GM03348 (cell line): ENCODE measurements at regions not wholly inside any gene's neighbourhood (a gene's known extent, or its start where the extent isn't known, plus 50 kb on each side); places are given as distances from the start of the nearest gene placed in this dataset.

Experiments used
- DNase-seq: peaks from one replicate; pipeline ENCODE4 v3.0.0; 2012; ENCODE audit warnings: low spot score

GRCh38 chr20:7085467-7085866, 318.0 kb downstream of the BMP2 start:
- DNase-seq: no peak

GRCh38 chr20:7087803-7088202, 320.3 kb downstream of the BMP2 start:
- DNase-seq: no peak

DNA sequence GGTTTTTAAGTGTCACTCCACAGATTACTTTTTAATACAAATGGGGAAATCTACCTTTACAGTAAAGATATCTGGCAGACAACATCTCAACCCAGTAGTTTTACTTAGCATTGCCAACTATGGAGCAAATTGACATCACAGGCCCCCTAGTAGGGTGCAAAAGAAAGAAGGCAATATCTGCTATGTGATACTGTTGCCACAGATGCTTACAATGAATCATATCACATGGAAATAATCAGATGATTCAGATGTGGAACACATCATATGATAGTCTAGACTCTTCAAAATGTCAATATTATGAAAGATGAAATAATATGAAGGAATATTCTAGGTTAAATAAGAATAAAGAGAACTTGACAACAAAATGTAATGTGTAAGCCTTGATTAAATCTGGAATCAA, 322.5 kb downstream of the BMP2 start:
- DNase-seq: no peak

- no peak for DNase-seq
Measured at GRCh38 chr20:7090811-7091210, 323.3 kb downstream of the BMP2 start.

DNA sequence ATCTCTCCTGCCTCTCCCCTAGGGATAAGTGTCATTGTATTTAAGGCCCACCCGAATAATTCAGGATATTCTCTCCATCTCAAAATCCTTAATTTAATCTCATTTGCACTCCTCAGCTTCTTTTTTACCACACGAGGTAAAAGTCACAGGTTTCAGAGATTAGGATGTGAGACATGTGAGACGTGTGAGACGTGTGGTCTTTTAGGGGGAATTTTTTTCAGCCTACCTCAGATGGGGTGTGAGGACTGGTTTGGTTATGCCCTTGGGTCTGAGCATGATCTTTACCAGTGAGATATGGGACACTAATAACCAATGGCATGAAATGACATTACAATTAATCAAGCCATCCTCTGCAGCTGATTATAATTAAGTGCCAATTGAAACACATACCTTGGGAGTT, 324.2 kb downstream of the BMP2 start:
- DNase-seq: no peak

- DNase-seq: no peak
Measured at GRCh38 chr20:7094438-7094997, 327.0 kb downstream of the BMP2 start.

DNA sequence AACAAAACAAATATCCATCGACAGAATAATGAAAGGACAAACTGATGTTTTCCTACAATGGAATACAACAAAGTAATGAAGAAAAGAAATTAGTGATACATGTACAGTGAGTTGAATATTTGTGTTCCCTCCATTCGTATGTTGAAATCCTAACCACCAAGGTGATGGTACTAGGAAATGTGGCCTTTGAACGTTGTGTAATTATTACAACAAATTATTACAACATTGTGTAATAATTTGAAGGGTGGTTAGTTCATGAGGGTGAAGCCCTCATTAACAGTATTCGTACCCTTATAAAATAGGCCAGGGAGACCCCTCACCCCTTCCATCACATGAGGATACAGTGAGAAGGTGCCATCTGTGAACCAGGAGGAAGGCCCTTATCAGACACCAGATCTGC, 339.4 kb downstream of the BMP2 start:
- no peak for DNase-seq

DNA sequence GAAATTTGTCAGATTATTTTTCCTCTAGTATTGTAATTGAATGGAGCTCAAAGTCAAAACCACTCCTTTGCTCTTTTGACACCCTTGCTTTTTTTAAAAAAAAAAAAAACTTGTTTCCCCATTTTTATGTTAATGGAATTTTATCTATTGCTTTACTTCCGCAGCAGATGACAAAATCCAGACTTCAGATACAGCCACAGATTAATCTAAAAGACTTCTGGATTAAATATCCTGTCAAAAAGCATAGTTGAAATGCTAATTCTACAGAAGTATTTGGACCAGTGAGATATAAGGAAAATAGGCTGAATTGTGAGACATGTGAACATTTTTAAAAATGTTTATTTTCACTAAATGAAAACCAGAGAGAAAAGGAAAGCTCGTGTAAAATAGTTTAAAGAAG, 341.4 kb downstream of the BMP2 start:
- DNase-seq: no peak

- peak; percentile 5 for DNase-seq
Measured at GRCh38 chr20:7113577-7114466, 346.3 kb downstream of the BMP2 start.

DNA sequence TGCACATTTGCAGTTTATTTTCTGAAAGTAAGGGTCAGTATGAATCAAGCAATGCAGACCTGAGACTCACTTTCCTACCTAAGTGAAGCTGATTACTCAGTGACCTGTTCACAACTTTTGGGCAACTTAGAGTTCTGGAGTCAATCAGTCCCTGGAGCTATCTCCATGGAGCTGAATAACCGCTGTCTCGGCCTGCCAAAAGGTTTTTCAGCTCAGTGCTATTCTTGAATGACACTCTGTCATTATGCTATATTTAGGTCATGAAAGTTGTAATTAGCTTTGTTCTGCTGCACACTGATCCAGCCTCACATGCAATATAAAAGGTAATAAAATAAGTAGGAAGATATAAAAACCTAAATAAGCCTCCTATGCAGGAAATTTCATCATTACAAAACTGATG, 356.0 kb downstream of the BMP2 start:
- DNase-seq: no peak

DNA sequence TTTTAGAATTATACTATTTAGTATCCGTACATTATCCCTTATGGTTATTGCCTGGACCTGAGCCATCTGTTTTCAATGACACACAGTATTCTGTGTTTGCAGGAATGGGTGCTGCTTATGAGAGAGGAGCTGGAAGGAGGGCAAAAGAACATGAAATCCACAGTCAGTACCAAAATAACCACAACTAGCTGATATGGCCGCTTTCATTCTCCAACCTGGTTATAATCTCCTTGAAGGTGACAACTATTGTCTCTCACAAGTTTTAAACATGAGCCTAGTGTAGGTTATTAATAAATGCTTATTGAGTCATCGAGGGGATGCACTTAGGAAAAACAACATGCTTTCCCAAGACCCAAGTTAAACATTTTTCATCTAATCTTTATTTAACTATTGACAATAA, 356.6 kb downstream of the BMP2 start:
- DNase-seq: no peak

DNA sequence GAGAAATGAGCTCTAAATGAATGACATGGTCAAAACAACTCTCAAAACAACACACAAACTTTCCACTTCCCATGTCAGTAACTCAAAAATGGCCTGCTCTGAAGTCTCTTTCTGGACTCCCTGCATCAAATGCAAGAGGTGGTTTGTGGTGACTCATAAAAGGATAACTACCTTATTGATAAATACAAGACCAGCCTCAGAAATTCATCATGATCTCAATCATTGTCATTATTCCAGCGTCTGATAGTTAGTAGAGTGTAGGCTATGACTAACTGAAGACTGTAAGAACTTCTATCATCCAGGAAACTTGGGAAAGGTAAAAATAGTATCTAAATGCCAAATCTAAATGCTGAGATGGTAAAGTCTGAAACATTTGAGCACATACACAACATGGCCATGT, 369.4 kb downstream of the BMP2 start:
- no peak for DNase-seq

DNA sequence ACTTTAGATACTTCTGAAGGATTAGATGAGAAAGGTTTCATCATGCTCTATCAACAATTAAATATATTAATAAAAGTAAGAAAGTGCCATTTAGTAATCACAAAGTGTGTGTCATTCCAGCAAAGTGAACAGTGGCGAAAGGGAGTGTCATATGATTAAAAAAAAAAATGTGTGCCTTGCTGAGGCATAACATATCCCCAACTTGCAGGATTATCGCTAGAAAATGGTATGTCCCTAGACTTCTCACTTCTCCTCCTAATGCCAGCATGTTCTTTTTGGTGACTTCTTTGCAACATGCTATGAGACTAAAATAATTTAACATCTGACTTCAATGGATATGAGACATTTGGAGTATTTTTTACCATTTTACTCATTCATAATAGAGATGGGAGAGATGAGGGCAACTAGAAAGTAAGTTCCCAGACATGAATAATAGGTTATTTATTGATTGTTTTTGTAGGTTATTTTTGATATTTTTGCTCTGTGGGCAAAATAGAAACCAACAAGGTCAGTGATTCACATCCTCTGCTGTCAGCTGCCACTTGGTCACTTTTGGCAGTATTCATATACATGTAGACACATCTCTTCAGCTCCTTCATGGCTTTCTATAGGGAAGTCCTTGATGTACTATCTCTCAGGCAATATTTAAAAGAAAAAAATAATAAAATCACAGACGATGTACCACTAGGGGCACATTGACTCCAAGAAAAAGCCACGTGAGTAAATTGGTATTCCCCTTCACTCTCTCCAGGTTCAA, 370.1 kb downstream of the BMP2 start:
- no peak for DNase-seq

- no peak for DNase-seq
Measured at GRCh38 chr20:7144464-7144863, 377.0 kb downstream of the BMP2 start.

DNA sequence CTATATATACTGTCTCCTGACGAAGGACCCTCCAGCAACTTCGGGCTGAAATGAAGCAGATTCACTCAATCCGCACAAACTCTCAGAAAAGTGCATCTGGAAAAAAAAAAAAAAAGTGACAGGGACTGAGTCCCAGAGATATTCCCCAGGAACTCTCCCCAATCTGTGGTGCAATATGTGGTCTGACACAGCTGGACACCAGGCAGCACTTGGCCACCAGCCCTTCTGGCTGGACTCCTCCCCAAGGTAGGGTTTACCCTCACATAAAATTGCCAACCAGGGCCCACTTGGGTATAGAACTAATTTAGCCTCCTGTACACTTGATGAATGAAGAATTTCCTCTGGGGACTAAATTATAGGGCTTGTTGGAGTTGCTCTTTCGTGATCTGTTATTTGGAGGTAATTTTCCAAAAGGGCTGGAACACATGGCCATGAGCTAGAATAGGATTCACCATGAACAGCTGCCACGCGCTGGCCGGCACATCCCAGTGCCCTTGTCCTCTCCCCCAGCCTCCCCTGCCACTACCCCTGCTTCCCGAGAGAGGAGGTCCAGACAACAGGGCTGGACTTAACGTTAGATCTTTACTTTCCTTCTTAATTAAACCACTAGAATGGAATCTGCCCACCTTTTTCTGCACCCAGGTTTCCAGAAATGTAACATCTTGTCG, 379.2 kb downstream of the BMP2 start:
- no peak for DNase-seq

GRCh38 chr20:7147220-7147601, 379.7 kb downstream of the BMP2 start:
- no peak for DNase-seq

DNA sequence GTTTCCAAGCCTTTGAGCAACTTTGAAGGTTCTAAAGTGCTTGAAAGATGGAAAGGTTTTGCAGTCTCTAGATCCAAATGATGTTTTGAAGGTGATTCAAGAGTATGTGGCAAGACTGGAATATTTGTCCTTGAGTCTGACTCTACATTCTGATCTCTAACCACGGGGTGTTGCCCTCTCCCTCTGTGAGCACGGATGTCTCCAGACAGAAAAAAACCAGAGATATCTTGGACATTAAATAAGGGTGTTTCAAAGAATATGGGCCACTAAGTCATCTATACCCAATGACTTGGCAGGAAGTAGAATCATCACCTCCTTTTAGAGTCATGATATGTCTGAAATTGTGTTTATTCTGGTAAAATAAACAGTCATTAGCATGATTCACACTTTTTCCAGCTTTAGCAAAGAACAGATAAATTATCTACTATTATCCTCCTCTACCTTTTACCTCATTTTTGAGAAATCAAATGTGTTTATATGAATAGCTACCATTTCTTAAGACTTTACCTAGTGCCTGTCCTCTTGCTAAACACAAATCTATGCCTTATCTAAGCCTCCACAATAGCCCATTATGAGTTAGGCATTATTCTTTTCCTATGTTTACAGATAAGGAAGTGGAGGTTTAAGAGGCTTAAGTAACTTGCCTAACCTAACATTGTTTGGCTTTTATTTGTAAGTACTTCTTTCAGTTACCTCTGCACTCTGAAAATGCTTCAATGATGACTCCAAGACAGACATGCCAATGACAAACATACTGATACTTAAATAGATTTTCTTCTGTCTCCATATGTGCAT, 384.4 kb downstream of the BMP2 start:
- no peak for DNase-seq

GRCh38 chr20:7155282-7155681, 387.8 kb downstream of the BMP2 start:
- no peak for DNase-seq

DNA sequence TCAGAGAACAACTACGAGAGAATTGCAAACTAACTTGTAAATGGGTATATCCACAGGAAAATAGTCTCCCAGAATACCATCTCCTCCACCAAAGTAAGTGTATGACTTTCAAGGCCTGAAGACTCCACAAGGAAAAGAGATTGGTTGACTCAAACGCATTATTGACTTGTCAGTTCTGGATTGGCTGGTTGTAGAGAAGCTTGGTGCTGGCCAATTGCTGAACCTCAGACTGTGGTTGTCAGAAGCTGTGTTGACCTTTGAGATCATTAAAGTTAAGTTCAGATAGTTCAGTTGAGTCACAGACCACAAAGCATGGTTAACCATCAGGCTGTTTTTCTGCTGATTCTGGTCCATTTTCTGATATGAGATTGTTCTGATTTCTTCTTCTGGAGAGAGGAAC, 388.3 kb downstream of the BMP2 start:
- DNase-seq: no peak

DNA sequence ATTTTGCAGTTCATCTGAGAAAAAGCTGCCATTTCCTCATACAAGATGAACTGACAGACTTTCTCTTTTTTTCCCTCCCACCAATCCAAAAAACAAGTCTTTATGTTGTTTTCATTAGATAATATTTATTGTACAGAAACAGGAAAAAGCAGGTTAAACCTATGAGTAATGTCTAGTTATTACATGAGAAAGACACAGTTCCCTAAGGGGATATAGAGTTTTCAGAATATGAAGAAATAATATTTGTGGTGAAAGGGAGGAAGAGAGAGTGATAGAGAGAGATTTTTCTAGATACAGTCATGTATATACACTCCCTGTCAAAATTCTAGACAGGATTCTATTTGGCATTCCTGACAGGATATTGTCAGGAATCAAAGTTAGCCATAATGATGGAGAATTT, 392.4 kb downstream of the BMP2 start:
- DNase-seq: no peak

DNA sequence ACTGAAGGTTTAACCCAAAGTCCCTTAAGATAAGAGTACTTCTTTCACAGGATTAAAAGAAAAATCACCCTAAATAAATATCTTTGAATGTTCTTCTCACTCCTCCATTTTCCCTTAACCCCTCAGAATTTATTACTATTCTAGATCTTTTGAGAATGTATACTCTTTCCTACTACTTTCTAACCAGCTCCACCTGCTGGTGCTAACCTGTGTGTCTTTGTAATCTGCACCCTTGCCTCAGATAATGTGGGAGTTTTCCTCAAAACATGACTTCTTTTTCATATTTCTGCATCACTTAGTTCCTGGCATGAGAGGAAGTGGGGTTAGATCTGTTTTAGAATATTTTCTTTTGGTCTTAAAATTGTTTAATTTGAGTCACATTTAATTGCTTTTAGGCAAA, 394.2 kb downstream of the BMP2 start:
- no peak for DNase-seq

DNA sequence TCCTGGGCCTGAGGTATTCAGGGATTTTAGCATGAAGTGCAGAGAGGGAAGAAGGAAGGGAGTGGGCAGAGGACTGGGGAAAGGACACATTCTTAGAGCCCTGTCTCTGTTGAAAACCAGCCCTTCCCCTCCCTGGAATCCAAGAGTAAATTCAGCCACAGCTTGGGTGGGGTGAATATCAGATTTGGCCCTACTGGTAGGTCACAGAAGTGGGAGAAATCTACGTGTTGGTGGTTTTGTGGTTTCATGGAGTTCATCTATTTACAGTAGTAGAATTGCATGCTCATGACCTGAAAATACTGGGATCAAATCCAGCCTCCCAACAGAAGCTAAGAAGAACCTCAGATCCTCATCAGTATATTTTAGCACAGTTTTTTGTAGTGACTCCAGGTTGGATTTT, 404.4 kb downstream of the BMP2 start:
- no peak for DNase-seq
